Lung (tissue), 11 donors: ENCODE measurements at regions not wholly inside any gene's neighbourhood (a gene's known extent, or its start where the extent isn't known, plus 50 kb on each side); places are given as distances from the start of the nearest gene placed in this dataset.

ENCODE experiments used
- ATAC-seq: fragments of 200-7000 bp; cut with Tn5 transposase; one replicate; pipeline ENCODE4 v1.9.1; 2020; ENCODE audit warnings: moderate number of reproducible peaks; ENCODE audit not compliant: insufficient read depth, low FRiP score
- DNase-seq, 3 donors: peaks; one replicate each; pipeline ENCODE4 v3.0.0-alpha.2; 2013 to 2017
- H3K27ac ChIP-seq, 2 donors: one replicate each; pipeline ENCODE4 v1.5.1; 2013; ENCODE audit warnings: mild to moderate bottlenecking in 2 of 2, moderate library complexity in 2 of 2, control low read depth in 1 of 2, inconsistent platforms in 1 of 2, low read depth in 1 of 2, low read length in 1 of 2
- H3K27me3 ChIP-seq, 3 donors: one replicate each; pipeline ENCODE4 v1.5.1; 2013; ENCODE audit warnings: low read length in 2 of 3; ENCODE audit not compliant: control insufficient read depth in 3 of 3, insufficient read depth in 3 of 3
- H3K36me3 ChIP-seq, 4 donors: one replicate each; pipeline ENCODE4 v1.5.1; 2013; ENCODE audit warnings: low read length in 4 of 4, mild to moderate bottlenecking in 1 of 4, moderate library complexity in 1 of 4; ENCODE audit not compliant: control insufficient read depth in 4 of 4, insufficient read depth in 4 of 4
- H3K4me1 ChIP-seq, 5 donors: one replicate each; pipeline ENCODE4 v1.5.1; 2013; ENCODE audit warnings: low read length in 5 of 5, mild to moderate bottlenecking in 2 of 5, moderate library complexity in 1 of 5; ENCODE audit not compliant: control insufficient read depth in 5 of 5, insufficient read depth in 5 of 5
- H3K4me3 ChIP-seq: one replicate; pipeline ENCODE4 v1.5.1; 2013; ENCODE audit warnings: mild to moderate bottlenecking, control low read depth, moderate library complexity
- H3K9ac ChIP-seq, 2 donors: one replicate each; pipeline ENCODE4 v1.5.1; 2013; ENCODE audit warnings: low read length in 2 of 2, control low read depth in 1 of 2; ENCODE audit not compliant: insufficient read depth in 1 of 2
- H3K9me3 ChIP-seq, 4 donors: one replicate each; pipeline ENCODE4 v1.5.1; 2013; ENCODE audit warnings: low read length in 3 of 4, mild to moderate bottlenecking in 1 of 4, moderate library complexity in 1 of 4; ENCODE audit not compliant: control insufficient read depth in 4 of 4, insufficient read depth in 3 of 4
- WGBS, 2 donors: extraction: QIAGEN DNeasy Blood & Tissue Kit; methylation state at CpG; one replicate each; pipeline ENCODE4 v1.1.7; 2013; 5-methylcytosine and 5-hydroxymethylcytosine counted together
- TF ChIP-seq, protein P1 (sequence below): IDR thresholded peaks from 2 replicates; pipeline ENCODE4 v1.5.1; 2012; ENCODE audit warnings: mild to moderate bottlenecking; ENCODE audit errors: control extremely low read depth, extremely low read depth
- donor health status: control.
- donor health status: control.
- donor health status: Bipolar disorder and iron deficiency.
- donor health status: healthy.
- donor health status: DM: yes; HTN: yes; CAD: no.

DNA sequence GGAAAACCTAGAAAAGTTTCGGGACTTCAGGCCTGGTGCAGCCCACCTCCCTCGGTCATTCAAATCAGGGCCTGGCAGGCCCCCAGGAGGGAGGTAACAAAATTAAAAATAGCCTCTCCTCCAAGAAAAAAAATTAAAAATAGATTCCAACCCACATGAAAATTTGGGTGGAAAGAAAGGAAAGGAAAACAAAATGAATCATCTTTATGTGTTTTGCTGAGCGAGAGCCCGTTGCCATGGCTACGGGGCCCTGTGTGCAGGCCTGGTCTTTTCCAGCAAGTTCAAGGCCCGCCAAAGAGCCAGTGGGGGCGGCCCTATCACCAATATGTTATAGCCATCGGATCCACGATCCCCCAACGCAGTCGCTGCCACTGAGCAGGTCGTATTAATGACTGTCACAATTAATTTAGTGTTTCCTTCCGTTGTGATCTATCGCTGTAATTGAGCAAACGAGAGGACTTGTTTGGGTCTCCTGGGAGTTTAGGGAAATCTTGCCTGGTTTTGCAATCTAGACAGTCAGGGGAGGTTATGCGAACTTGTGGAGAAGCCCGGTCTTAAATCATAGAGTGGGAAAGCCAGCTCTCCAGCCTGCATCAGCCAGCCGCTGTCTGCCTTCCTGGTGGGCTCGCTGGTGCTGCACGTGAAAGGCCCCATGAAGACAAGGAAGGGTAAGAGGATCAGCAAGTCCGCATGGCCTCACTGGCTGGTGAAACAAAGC is 452.4 kb downstream of the BCOR start:
- TF ChIP-seq, protein P1, sequence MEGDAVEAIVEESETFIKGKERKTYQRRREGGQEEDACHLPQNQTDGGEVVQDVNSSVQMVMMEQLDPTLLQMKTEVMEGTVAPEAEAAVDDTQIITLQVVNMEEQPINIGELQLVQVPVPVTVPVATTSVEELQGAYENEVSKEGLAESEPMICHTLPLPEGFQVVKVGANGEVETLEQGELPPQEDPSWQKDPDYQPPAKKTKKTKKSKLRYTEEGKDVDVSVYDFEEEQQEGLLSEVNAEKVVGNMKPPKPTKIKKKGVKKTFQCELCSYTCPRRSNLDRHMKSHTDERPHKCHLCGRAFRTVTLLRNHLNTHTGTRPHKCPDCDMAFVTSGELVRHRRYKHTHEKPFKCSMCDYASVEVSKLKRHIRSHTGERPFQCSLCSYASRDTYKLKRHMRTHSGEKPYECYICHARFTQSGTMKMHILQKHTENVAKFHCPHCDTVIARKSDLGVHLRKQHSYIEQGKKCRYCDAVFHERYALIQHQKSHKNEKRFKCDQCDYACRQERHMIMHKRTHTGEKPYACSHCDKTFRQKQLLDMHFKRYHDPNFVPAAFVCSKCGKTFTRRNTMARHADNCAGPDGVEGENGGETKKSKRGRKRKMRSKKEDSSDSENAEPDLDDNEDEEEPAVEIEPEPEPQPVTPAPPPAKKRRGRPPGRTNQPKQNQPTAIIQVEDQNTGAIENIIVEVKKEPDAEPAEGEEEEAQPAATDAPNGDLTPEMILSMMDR = no peak
- 62 to 68% methylated on average over 19 to 21 of the region's 21 CpGs for WGBS, 2 donors
- Histone ChIP-seq H3K9ac (no peak overlapping the region), H3K4me1 (peaks cover 0 to 16% (median 0%) of the 10 kb centered on the region in 5 donors), H3K27ac (peak overlapping the region in 1 of 2 donors; percentile 30), H3K9me3 (peaks cover 0 to 7% (median 0%) of the 10 kb centered on the region in 4 donors), H3K27me3 (peaks cover 0 to 8% (median 2%) of the 10 kb centered on the region in 3 donors), H3K4me3 (no peak overlapping the region), H3K36me3 (no peaks in the 10 kb centered on the region)
- DNase-seq (peak; percentile 74 to 82 (median 79)), ATAC-seq (no peak)

DNA sequence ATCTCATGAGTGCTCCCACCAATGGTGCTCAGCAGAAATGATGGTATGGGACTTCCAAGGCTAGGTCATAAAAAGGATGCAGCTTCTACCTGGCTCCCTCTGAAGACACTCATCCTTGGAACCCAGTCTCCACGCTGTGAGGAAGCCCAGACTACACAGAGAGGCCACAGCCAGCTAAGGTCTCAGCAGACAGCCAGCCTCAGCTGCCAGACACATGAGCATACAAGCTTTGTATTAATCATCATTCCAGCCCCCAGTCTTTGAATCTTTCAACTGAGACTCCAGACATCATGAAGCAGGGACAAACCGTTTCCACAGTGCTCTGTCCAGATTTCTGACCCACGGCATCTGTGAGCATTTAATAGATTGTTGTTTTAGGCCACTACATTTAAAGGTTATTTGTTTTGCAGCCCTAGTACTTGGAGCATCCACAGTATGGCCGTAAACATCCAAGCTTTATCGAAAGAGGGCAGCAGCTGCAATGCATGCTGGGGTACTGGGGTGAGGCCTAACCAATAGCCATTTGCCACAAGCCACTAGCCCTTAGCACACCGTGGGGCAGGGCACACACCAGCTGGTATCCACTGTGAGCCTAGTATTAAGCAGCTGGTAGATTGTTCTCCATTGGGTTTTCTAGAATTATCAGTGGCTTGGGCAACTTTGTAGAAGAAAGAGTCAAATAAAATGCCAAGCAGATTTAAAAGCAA is 449.1 kb downstream of the BCOR start:
- Histone ChIP-seq H3K36me3 (no peaks in the 10 kb centered on the region), H3K27ac (no peak overlapping the region), H3K27me3 (peaks cover 0 to 17% (median 2%) of the 10 kb centered on the region in 3 donors), H3K4me3 (no peak overlapping the region), H3K4me1 (peaks cover 0 to 10% (median 0%) of the 10 kb centered on the region in 5 donors), H3K9ac (no peak overlapping the region), H3K9me3 (peaks cover 0 to 8% (median 0%) of the 10 kb centered on the region in 4 donors)
- no peak for ATAC-seq
- DNase-seq = no peak
- WGBS, 2 donors = 76 to 88% methylated on average over 6 of the region's 6 CpGs
- TF ChIP-seq, protein P1 = no peak

DNA sequence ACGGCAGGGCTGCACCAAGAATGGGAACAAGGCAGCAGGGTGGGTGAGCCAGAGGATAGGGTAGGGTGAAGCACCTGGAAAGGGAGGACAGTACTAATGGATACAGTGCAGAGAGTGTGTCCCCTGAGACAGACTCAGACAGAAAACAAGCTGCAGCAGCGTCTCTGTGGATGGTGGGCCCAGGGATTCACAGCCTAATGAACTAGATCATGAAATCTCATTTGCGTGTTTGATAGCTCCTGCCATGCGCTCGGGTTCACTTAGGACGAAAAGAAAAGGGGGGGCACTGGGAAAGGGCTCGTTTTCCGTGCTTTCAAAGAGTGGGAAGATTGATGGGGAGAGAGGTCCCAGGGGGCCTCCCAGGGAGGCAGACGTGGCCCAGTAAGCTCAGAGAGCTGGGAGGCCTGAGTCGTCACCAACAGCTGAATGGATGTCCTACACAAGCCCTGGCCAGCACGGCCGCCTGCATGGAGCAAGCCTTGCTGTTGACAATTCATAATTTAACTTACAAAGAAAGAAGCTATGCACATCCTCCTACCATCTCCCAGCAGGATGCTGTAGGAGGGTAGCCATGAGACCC is 446.9 kb downstream of the BCOR start:
- Histone ChIP-seq H3K27me3 (peaks cover 0 to 24% (median 4%) of the 10 kb centered on the region in 3 donors), H3K36me3 (no peaks in the 10 kb centered on the region), H3K9me3 (peaks cover 0 to 5% (median 0%) of the 10 kb centered on the region in 4 donors), H3K4me1 (peaks cover 0 to 16% (median 0%) of the 10 kb centered on the region in 5 donors), H3K27ac (no peak overlapping the region), H3K4me3 (no peak overlapping the region), H3K9ac (no peak overlapping the region)
- DNase-seq = peak; percentile 48 to 70 (median 58)
- TF ChIP-seq, protein P1 = no peak
- WGBS, 2 donors = 67 to 87% methylated on average over 12 of the region's 12 CpGs
- ATAC-seq = no peak
